Ishikawa (cell line): ENCODE measurements at regions not wholly inside any gene's neighbourhood (a gene's known extent, or its start where the extent isn't known, plus 50 kb on each side); places are given as distances from the start of the nearest gene placed in this dataset.
A peak's percentile ranks its signal among the peaks of the same experiment; 100 is the strongest.

Experiments
- CEBPB ChIP-seq: IDR thresholded peaks from 2 replicates; pipeline ENCODE4 v1.6.1; 2012
- CREB1 ChIP-seq: IDR thresholded peaks from 2 replicates; pipeline ENCODE4 v1.6.1; 2012; ENCODE audit warnings: low read depth
- EGR1 ChIP-seq: IDR thresholded peaks from 2 replicates; pipeline ENCODE4 v1.6.1; 2012
- EP300 ChIP-seq: IDR thresholded peaks from 2 replicates; pipeline ENCODE4 v1.6.1; 2012; ENCODE audit warnings: borderline replicate concordance
- FOXM1 ChIP-seq: IDR thresholded peaks from 2 replicates; pipeline ENCODE4 v1.6.1; 2012; ENCODE audit warnings: low read depth, borderline replicate concordance
- MAX ChIP-seq: IDR thresholded peaks from 2 replicates; pipeline ENCODE4 v1.6.1; 2012
- NFIC ChIP-seq: IDR thresholded peaks from 2 replicates; pipeline ENCODE4 v1.6.1; 2012
- RAD21 ChIP-seq: IDR thresholded peaks from 2 replicates; pipeline ENCODE4 v1.6.1; 2012; ENCODE audit warnings: low read depth
- REST ChIP-seq: IDR thresholded peaks from 2 replicates; pipeline ENCODE4 v1.6.1; 2012; ENCODE audit warnings: low read depth, mild to moderate bottlenecking
- TAF1 ChIP-seq: IDR thresholded peaks from 2 replicates; pipeline ENCODE4 v1.6.1; 2012; ENCODE audit warnings: low read depth, mild to moderate bottlenecking
- TCF12 ChIP-seq: IDR thresholded peaks from 2 replicates; pipeline ENCODE4 v1.6.1; 2012; ENCODE audit warnings: low read depth
- TEAD4 ChIP-seq: IDR thresholded peaks from 2 replicates; pipeline ENCODE4 v1.6.1; 2012
- USF1 ChIP-seq: IDR thresholded peaks from 2 replicates; pipeline ENCODE4 v1.6.1; 2012
- YY1 ChIP-seq: IDR thresholded peaks from 2 replicates; pipeline ENCODE4 v1.6.1; 2012; ENCODE audit warnings: low read depth
- ZBTB7A ChIP-seq: IDR thresholded peaks from 2 replicates; pipeline ENCODE4 v1.6.1; 2012; ENCODE audit warnings: low read depth

- peak; percentile 86 for TF ChIP-seq CEBPB
- TF ChIP-seq FOXM1: no peak
These were observed 239.1 kb downstream of the TSN start for GRCh38 chr2:121994238-121995206.

GRCh38 chr2:121998751-121999150 lies 243.3 kb downstream of the TSN start:
- TF ChIP-seq REST (no peak), USF1 (no peak), MAX (no peak), TCF12 (no peak), RAD21 (no peak), FOXM1 (no peak), TAF1 (no peak), CEBPB (no peak), NFIC (no peak)

GRCh38 chr2:121999264-121999663 lies 243.8 kb downstream of the TSN start:
- no peak for TF ChIP-seq USF1
- TF ChIP-seq EP300: 0 out of 2 replicates have a peak, but pooled peaks have one; percentile 33
- TF ChIP-seq EGR1: no peak
- TF ChIP-seq NFIC: peak; percentile 81
- TF ChIP-seq FOXM1: peak; percentile 26; the same call in 1 of the 2 replicates
- no peak for TF ChIP-seq ZBTB7A
- TF ChIP-seq YY1: no peak

- TF ChIP-seq RAD21 (no peak), EGR1 (no peak), CEBPB (no peak), NFIC (no peak), CREB1 (no peak), TAF1 (no peak), TCF12 (no peak), ZBTB7A (no peak), USF1 (no peak), TEAD4 (no peak), REST (no peak), YY1 (no peak), EP300 (no peak), FOXM1 (no peak), MAX (no peak; the same call in 1 of the 2 replicates)
These were observed 245.3 kb downstream of the TSN start for GRCh38 chr2:122000556-122001340.

- peak; percentile 84 for TF ChIP-seq NFIC
- TF ChIP-seq RAD21: peak; percentile 19; the same call in 1 of the 2 replicates
- TF ChIP-seq USF1: no peak
- TF ChIP-seq YY1: peak; percentile 66
- TF ChIP-seq TAF1: no peak
- no peak for TF ChIP-seq CREB1
- TF ChIP-seq MAX: peak; percentile 35
- TF ChIP-seq REST: no peak
- TF ChIP-seq TCF12: peak; percentile 94
- peak; percentile 96 for TF ChIP-seq EP300
- no peak for TF ChIP-seq CEBPB
- peak; percentile 89 for TF ChIP-seq FOXM1
- peak; percentile 79 for TF ChIP-seq TEAD4
These were observed 246.0 kb downstream of the TSN start for GRCh38 chr2:122001441-122001874.
